ENCODE measurements at regions not wholly inside any gene's neighbourhood (a gene's known extent, or its start where the extent isn't known, plus 50 kb on each side); places are given as distances from the start of the nearest gene placed in this dataset.

DNA sequence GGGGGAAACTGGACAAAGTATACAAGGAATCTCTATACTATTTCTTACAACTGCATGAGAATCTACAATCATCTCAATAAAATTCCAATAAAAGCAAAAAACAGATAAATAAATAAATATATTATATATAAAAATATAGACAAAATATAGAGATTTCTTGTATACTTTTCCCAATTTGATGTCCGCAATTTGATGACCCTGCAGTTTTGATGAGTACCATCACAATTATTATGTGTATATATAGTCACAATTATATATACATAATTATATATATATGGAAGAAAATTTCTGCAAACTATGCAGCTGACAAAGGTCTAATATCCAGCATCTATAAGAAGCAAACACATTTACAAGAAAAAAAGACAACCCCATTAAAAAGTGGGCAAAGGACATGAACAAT, 169.2 kb upstream of the ATXN1 start:
- WGBS, result 98% methylated on average over 1 of the region's 1 CpG
- Histone ChIP-seq H3K27me3 (replicated peaks; ENCODE audit: insufficient read depth) (no peaks in the 10 kb centered on the region), H3K4me1 (replicated peaks) (no peaks in the 10 kb centered on the region), H3K9me3 (no peaks in the 10 kb centered on the region), H3K27ac (no peak overlapping the region), H3K36me3 (no peaks in the 10 kb centered on the region), H3K4me3 (no peak overlapping the region)
- no peak for DNase-seq (ENCODE audit: low spot score)
- intact Hi-C loops (cut with DNase I), result no loop called here
- TF ChIP-seq POLR2A (IDR thresholded peaks at IDR 0.05), result no peak
- TF ChIP-seq, protein P1, sequence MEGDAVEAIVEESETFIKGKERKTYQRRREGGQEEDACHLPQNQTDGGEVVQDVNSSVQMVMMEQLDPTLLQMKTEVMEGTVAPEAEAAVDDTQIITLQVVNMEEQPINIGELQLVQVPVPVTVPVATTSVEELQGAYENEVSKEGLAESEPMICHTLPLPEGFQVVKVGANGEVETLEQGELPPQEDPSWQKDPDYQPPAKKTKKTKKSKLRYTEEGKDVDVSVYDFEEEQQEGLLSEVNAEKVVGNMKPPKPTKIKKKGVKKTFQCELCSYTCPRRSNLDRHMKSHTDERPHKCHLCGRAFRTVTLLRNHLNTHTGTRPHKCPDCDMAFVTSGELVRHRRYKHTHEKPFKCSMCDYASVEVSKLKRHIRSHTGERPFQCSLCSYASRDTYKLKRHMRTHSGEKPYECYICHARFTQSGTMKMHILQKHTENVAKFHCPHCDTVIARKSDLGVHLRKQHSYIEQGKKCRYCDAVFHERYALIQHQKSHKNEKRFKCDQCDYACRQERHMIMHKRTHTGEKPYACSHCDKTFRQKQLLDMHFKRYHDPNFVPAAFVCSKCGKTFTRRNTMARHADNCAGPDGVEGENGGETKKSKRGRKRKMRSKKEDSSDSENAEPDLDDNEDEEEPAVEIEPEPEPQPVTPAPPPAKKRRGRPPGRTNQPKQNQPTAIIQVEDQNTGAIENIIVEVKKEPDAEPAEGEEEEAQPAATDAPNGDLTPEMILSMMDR (IDR thresholded peaks at IDR 0.05), result no peak
- no peak for TF ChIP-seq POLR2AphosphoS5 (IDR thresholded peaks at IDR 0.05)

DNA sequence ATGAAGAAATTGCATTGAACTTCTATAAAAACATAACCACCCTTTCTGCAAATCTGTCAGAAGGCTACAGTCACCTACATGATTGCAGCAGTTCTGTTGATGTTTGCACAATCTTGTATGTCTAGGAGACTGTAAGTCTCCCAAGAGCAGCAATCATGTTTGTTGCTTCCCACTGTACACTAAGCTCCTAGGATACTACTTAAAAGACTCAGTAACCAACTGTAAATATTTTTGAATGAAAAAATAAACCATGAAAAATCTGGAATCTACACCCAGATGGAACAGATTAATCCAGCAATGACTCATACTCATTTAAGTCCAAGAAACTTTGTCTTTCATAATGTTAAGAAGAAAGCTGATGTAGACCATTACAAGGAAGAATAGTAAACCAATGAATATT, 168.5 kb upstream of the ATXN1 start:
- Histone ChIP-seq H3K27me3 (replicated peaks; ENCODE audit: insufficient read depth) (no peaks in the 10 kb centered on the region), H3K4me3 (no peak overlapping the region), H3K4me1 (replicated peaks) (no peaks in the 10 kb centered on the region), H3K9me3 (no peaks in the 10 kb centered on the region), H3K36me3 (no peaks in the 10 kb centered on the region), H3K27ac (no peak overlapping the region)
- TF ChIP-seq POLR2A (IDR thresholded peaks at IDR 0.05), result no peak
- TF ChIP-seq, protein P1 (IDR thresholded peaks at IDR 0.05), result no peak
- TF ChIP-seq POLR2AphosphoS5 (IDR thresholded peaks at IDR 0.05), result no peak
- no peak for DNase-seq (ENCODE audit: low spot score)
- intact Hi-C loops (cut with DNase I), result no loop called here

DNA sequence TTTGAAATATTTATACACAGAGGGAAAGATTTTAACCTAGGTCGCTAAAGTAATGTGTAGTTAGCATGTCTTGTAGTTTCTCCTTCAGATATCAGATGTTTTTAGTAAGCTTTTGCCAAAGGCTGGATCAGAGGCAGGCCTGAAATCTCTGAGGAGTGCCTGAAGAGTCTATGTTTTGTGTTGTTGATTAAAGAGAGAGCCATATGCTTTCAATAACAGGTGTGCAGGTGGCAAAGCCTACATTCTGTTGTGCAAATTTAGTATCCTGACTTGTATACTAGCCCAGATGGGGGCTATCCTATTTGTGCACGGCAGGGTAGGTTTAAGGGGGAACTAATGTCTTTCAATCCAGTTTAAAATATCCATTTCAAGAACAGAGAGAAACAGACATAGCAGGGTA, 167.1 kb upstream of the ATXN1 start:
- H3K9me3 ChIP-seq, result no peaks in the 10 kb centered on the region
- DNase-seq (ENCODE audit: low spot score), result no peak
- WGBS, result 80% methylated on average over 2 of the region's 2 CpGs
- TF ChIP-seq POLR2A (IDR thresholded peaks at IDR 0.05) (no peak), POLR2AphosphoS5 (IDR thresholded peaks at IDR 0.05) (no peak)
- TF ChIP-seq, protein P1 (IDR thresholded peaks at IDR 0.05), result no peak
- H3K4me3 ChIP-seq, result no peak overlapping the region
- H3K4me1 ChIP-seq (replicated peaks), result no peaks in the 10 kb centered on the region
- no peak overlapping the region for H3K27ac ChIP-seq
- intact Hi-C loops (cut with DNase I), result no loop called here
- H3K36me3 ChIP-seq, result no peaks in the 10 kb centered on the region
- no peaks in the 10 kb centered on the region for H3K27me3 ChIP-seq (replicated peaks; ENCODE audit: insufficient read depth)

DNA sequence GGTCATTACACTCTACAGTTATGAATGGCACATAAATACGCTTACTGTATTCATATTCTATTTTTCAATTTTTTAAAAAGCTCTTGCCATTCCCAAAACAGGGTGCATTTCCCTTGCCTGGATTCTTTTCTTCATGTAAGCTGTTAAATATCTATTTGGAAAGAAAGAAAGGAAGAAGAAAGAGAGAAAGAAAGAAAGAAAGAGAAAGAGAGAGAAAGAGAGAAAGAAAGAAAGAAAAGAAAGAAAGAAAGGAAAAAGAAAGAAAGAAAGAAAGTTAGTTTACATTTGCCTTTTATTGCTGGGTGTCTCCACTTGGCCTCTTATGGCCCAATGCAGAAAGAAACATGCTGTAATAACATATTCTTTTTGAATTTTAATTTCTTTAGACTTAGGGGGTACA, 165.9 kb upstream of the ATXN1 start:
- no peaks in the 10 kb centered on the region for H3K9me3 ChIP-seq
- no peak overlapping the region for H3K4me3 ChIP-seq
- H3K4me1 ChIP-seq (replicated peaks), result no peaks in the 10 kb centered on the region
- WGBS, result 97% methylated on average over 1 of the region's 1 CpG
- no peak overlapping the region for H3K27ac ChIP-seq
- H3K27me3 ChIP-seq (replicated peaks; ENCODE audit: insufficient read depth), result no peaks in the 10 kb centered on the region
- no peaks in the 10 kb centered on the region for H3K36me3 ChIP-seq
- DNase-seq (ENCODE audit: low spot score), result no peak
- no peak for TF ChIP-seq POLR2AphosphoS5 (IDR thresholded peaks at IDR 0.05)
- TF ChIP-seq POLR2A (IDR thresholded peaks at IDR 0.05), result no peak
- TF ChIP-seq, protein P1 (IDR thresholded peaks at IDR 0.05), result no peak
- intact Hi-C loops (cut with DNase I), result no loop called here

DNA sequence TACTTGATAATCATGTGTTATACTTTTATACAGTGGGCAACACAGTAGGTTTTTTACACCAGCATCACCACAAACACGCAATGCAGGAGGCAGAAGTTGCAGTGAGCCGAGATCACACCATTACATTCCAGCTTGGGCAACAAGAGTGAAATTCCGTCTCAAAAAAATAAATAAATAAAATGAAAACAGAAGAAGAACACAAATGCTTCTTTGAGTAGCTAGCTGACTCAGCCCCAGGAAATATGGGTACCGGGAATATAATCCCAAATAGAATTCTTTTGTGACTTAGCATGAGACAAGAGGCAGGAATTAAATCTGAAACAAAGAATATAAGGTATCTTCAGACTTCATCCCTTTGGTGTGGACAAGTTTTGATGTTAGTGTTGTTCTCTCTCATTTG, 164.2 kb upstream of the ATXN1 start:
- Histone ChIP-seq H3K27ac (no peak overlapping the region), H3K4me1 (replicated peaks) (no peaks in the 10 kb centered on the region), H3K27me3 (replicated peaks; ENCODE audit: insufficient read depth) (no peaks in the 10 kb centered on the region), H3K36me3 (no peaks in the 10 kb centered on the region), H3K9me3 (no peaks in the 10 kb centered on the region), H3K4me3 (no peak overlapping the region)
- intact Hi-C loops (cut with DNase I), result no loop called here
- TF ChIP-seq, protein P1 (IDR thresholded peaks at IDR 0.05), result no peak
- TF ChIP-seq POLR2AphosphoS5 (IDR thresholded peaks at IDR 0.05) (no peak), POLR2A (IDR thresholded peaks at IDR 0.05) (no peak)
- DNase-seq (ENCODE audit: low spot score), result no peak
- 76% methylated on average over 4 of the region's 4 CpGs for WGBS

Measured in prostate gland (tissue), 2 donors.